HCT116 (cell line): ENCODE measurements at regions not wholly inside any gene's neighbourhood (a gene's known extent, or its start where the extent isn't known, plus 50 kb on each side); places are given as distances from the start of the nearest gene placed in this dataset.

Experiments used
- ATAC-seq: fragments of 200-7000 bp; cut with Tn5 transposase; 2 replicates; pipeline ENCODE4 v1.9.1; 2020; ENCODE audit warnings: mild to moderate bottlenecking, moderate library complexity
- BruUV-seq: library from RNA; stranded (reverse); fragments of 400-500 nt; replicated peaks from 2 replicates; lab custom pipeline; 2021; lab: Mats Ljungman, UMichigan
- CTCF ChIA-PET: fragments of 300-600 bp; sonication (Branson Sonifier 250); formaldehyde crosslinking; loops from one replicate; lab custom pipeline; 2021; ENCODE audit warnings: antibody characterized with exemption; lab: Charles Lee
- POLR2A ChIA-PET: fragments of 300-600, 350-600 bp; sonication (Branson Sonifier 250); formaldehyde crosslinking; loops from one replicate; lab custom pipeline; 2021; ENCODE audit warnings: antibody characterized with exemption; lab: Charles Lee
- RAD21 ChIA-PET, 2 experiments: fragments of 300-600 bp; sonication (Branson Sonifier 250); formaldehyde crosslinking; loops; one replicate each; lab custom pipeline; 2023; ENCODE audit warnings: low total read pairs in 2 of 2; ENCODE audit not compliant: uncharacterized antibody in 2 of 2, unreplicated experiment in 2 of 2, low non-redundant PET in 1 of 2; lab: Charles Lee
- DNase-seq: peaks from one replicate; pipeline ENCODE4 v3.0.0-alpha.2; 2010; ENCODE audit warnings: low read depth, low spot score
- H2AFZ ChIP-seq: fragments of 200-600 bp; shearing (Covaris generic), sonication (generic); 2 replicates; pipeline ENCODE4 v1.6.1; 2017; ENCODE audit warnings: low read depth, mixed run types, mixed read lengths, antibody characterized with exemption, low read length; ENCODE audit not compliant: poor library complexity, severe bottlenecking
- H3K27ac ChIP-seq: 2 replicates; pipeline ENCODE4 v1.5.1; 2012; ENCODE audit warnings: low read depth, low read length
- H3K27me3 ChIP-seq: fragments of 200-600 bp; sonication (generic); 2 replicates; pipeline ENCODE4 v1.6.1; 2016; ENCODE audit warnings: mixed run types, low read length, mixed read lengths; ENCODE audit not compliant: insufficient read depth
- H3K36me3 ChIP-seq, 2 experiments: fragments of 200-500 bp in 1 of 2; fragments of 200-600 bp in 1 of 2; sonication (Bioruptor generic) in 1 of 2; sonication (generic) in 1 of 2; 2 replicates each; pipeline versions ENCODE4 v1.5.1 to v1.6.1; 2014 to 2016; ENCODE audit warnings: low read length in 2 of 2, inconsistent platforms in 1 of 2, mixed read lengths in 1 of 2, mixed run types in 1 of 2; ENCODE audit not compliant: insufficient read depth in 2 of 2, control insufficient read depth in 1 of 2
- H3K4me1 ChIP-seq, 2 experiments: fragments of 200-600 bp in 1 of 2; sonication (generic) in 1 of 2; 2 replicates each; pipeline versions ENCODE4 v1.5.1 to v1.6.1; 2012 to 2017; ENCODE audit warnings: low read length in 2 of 2, inconsistent platforms in 1 of 2, mild to moderate bottlenecking in 1 of 2, mixed read lengths in 1 of 2, mixed run types in 1 of 2, moderate library complexity in 1 of 2; ENCODE audit not compliant: insufficient read depth in 2 of 2, control insufficient read depth in 1 of 2
- H3K4me2 ChIP-seq: fragments of 200-600 bp; sonication (generic); 2 replicates; pipeline ENCODE4 v1.6.1; 2017; ENCODE audit warnings: mixed run types, low read length, mixed read lengths
- H3K4me3 ChIP-seq, 2 experiments: fragments of 200-600 bp in 1 of 2; sonication (generic) in 1 of 2; replicated peaks in 1 of 2; 2 replicates each; pipeline ENCODE4 v1.5.1; 2011 to 2016; ENCODE audit warnings: low read length in 2 of 2, control low read depth in 1 of 2, low read depth in 1 of 2, mild to moderate bottlenecking in 1 of 2, mixed read lengths in 1 of 2, mixed run types in 1 of 2
- H3K79me2 ChIP-seq: fragments of 200-600 bp; sonication (generic); 2 replicates; pipeline ENCODE4 v1.6.1; 2017; ENCODE audit warnings: mild to moderate bottlenecking, mixed run types, low read length, moderate library complexity, mixed read lengths; ENCODE audit not compliant: insufficient read depth
- H3K9ac ChIP-seq: fragments of 200-600 bp; sonication (generic); 2 replicates; pipeline ENCODE4 v1.6.1; 2016; ENCODE audit warnings: low read length, mixed read lengths
- H3K9me2 ChIP-seq: fragments of 200-600 bp; sonication (generic), shearing (Covaris generic); 2 replicates; pipeline ENCODE4 v1.6.1; 2017; ENCODE audit warnings: mixed run types, mild to moderate bottlenecking, moderate library complexity; ENCODE audit not compliant: insufficient read depth
- H3K9me3 ChIP-seq, 2 experiments: fragments of 200-500 bp in 1 of 2; fragments of 200-600 bp in 1 of 2; sonication (Bioruptor generic) in 1 of 2; sonication (generic) in 1 of 2; 2 replicates each; pipeline ENCODE4 v1.6.1; 2014 to 2017; ENCODE audit warnings: low read length in 2 of 2, mixed read lengths in 2 of 2, inconsistent platforms in 1 of 2, low read depth in 1 of 2, mild to moderate bottlenecking in 1 of 2, mixed run types in 1 of 2, moderate library complexity in 1 of 2; ENCODE audit not compliant: control insufficient read depth in 1 of 2, insufficient read depth in 1 of 2
- H4K20me1 ChIP-seq: fragments of 200-600 bp; sonication (generic), shearing (Covaris generic); 2 replicates; pipeline ENCODE4 v1.6.1; 2017; ENCODE audit warnings: mixed run types, mild to moderate bottlenecking, moderate library complexity; ENCODE audit not compliant: insufficient read depth
- CBX3 ChIP-seq: IDR thresholded peaks from 2 replicates; pipeline ENCODE4 v1.6.1; 2012; ENCODE audit warnings: low read depth
- CEBPB ChIP-seq: IDR thresholded peaks from 2 replicates; pipeline ENCODE4 v1.6.1; 2012; ENCODE audit warnings: low read depth
- EGR1 ChIP-seq: IDR thresholded peaks from 2 replicates; pipeline ENCODE4 v1.6.1; 2012; ENCODE audit warnings: low read depth
- ELF1 ChIP-seq: IDR thresholded peaks from 2 replicates; pipeline ENCODE4 v1.6.1; 2012; ENCODE audit warnings: low read depth, borderline replicate concordance
- EZH2phosphoT487 ChIP-seq: fragments of 200-600 bp; IDR thresholded peaks from 2 replicates; pipeline ENCODE4 v1.6.1; 2018; ENCODE audit warnings: antibody characterized with exemption, borderline replicate concordance
- POLR2AphosphoS5 ChIP-seq: IDR thresholded peaks from 2 replicates; pipeline ENCODE4 v1.6.1; 2011; ENCODE audit warnings: mild to moderate bottlenecking, low read depth, low read length, moderate library complexity
- RAD21 ChIP-seq: IDR thresholded peaks from 2 replicates; pipeline ENCODE4 v1.6.1; 2012; ENCODE audit warnings: low read depth, mild to moderate bottlenecking
- SIN3A ChIP-seq: IDR thresholded peaks from 2 replicates; pipeline ENCODE4 v1.6.1; 2012; ENCODE audit warnings: low read depth
- SRF ChIP-seq: IDR thresholded peaks from 2 replicates; pipeline ENCODE4 v1.6.1; 2012; ENCODE audit warnings: low read depth
- TCF7L2 ChIP-seq: IDR thresholded peaks from 2 replicates; pipeline ENCODE4 v1.7.0; 2011; ENCODE audit warnings: borderline replicate concordance, inconsistent platforms; ENCODE audit not compliant: insufficient read depth, insufficient read length; ENCODE audit errors: extremely low read depth
- ZFX ChIP-seq: fragments of 450-650 bp; IDR thresholded peaks from 2 replicates; pipeline ENCODE4 v1.6.1; 2017
- ZNF274 ChIP-seq: fragments of 200-500 bp; sonication (Bioruptor generic); IDR thresholded peaks from 2 replicates; pipeline ENCODE4 v1.6.1; 2014; ENCODE audit warnings: mild to moderate bottlenecking, low read depth, low read length, inconsistent platforms
- intact Hi-C: fragments of 100-400 bp; cut with micrococcal nuclease; formaldehyde crosslinking; loops from 2 replicates; pipeline ENCODE4 v1.10.0; 2022
- TF ChIP-seq, protein P1 (sequence below): IDR thresholded peaks from 2 replicates; pipeline ENCODE4 v1.6.1; 2011; ENCODE audit warnings: mild to moderate bottlenecking, low read length, moderate library complexity; ENCODE audit not compliant: insufficient replicate concordance; ENCODE audit errors: extremely low read depth
- TF ChIP-seq, protein P2 (sequence below): IDR thresholded peaks from 2 replicates; pipeline ENCODE4 v1.6.1; 2012

DNA sequence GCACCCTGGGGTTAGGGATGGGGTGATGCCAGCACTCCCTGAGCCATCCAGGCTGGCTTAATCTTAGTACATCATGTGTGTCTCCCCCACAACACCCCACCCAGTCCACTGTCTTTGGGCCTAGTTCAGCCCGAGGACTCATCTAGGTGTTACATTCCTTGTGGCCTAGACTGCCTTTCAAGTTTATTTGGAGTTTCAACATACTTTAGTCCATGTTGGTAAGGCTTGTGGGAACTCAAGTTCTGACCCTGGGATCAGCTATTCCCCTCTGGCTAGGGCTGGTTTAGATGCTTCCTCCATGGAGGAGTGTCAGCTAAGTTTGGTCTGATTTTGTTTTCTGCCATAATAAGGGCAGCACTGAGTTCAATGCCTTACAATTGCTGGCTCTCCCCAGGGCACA lies 302.4 kb downstream of the SMARCA2 start:
- TF ChIP-seq EGR1 = no peak
- TF ChIP-seq POLR2AphosphoS5 = no peak
- no peak for TF ChIP-seq EZH2phosphoT487
- TF ChIP-seq SIN3A = no peak
- TF ChIP-seq, protein P1, sequence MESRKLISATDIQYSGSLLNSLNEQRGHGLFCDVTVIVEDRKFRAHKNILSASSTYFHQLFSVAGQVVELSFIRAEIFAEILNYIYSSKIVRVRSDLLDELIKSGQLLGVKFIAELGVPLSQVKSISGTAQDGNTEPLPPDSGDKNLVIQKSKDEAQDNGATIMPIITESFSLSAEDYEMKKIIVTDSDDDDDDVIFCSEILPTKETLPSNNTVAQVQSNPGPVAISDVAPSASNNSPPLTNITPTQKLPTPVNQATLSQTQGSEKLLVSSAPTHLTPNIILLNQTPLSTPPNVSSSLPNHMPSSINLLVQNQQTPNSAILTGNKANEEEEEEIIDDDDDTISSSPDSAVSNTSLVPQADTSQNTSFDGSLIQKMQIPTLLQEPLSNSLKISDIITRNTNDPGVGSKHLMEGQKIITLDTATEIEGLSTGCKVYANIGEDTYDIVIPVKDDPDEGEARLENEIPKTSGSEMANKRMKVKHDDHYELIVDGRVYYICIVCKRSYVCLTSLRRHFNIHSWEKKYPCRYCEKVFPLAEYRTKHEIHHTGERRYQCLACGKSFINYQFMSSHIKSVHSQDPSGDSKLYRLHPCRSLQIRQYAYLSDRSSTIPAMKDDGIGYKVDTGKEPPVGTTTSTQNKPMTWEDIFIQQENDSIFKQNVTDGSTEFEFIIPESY = no peak
- no peak for TF ChIP-seq TCF7L2
- TF ChIP-seq, protein P2, sequence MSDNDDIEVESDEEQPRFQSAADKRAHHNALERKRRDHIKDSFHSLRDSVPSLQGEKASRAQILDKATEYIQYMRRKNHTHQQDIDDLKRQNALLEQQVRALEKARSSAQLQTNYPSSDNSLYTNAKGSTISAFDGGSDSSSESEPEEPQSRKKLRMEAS = no peak
- TF ChIP-seq ZFX = no peak
- no peak for TF ChIP-seq SRF
- TF ChIP-seq CEBPB = no peak
- TF ChIP-seq ZNF274 = no peak
- TF ChIP-seq CBX3 = no peak
- TF ChIP-seq ELF1 = no peak
- no peak for TF ChIP-seq RAD21
- no peak for DNase-seq
- H3K9me2 ChIP-seq = no peaks in the 10 kb centered on the region
- H3K27ac ChIP-seq = no peak overlapping the region
- intact Hi-C loops = no loop called here
- ChIA-PET POLR2A (no interaction called here), CTCF (no interaction called here), RAD21 (no interaction called here)
- H3K4me2 ChIP-seq = no peak overlapping the region
- no peaks in the 10 kb centered on the region for H3K4me1 ChIP-seq
- no peak for ATAC-seq
- H3K4me3 ChIP-seq = no peak overlapping the region
- no peaks in the 10 kb centered on the region for H3K36me3 ChIP-seq
- BruUV-seq = no TSS peak
- no peak overlapping the region for H2AFZ ChIP-seq
- H3K79me2 ChIP-seq = no peaks in the 10 kb centered on the region
- no peaks in the 10 kb centered on the region for H4K20me1 ChIP-seq
- no peak overlapping the region for H3K9ac ChIP-seq
- no peaks in the 10 kb centered on the region; a peak in 1 of 4 replicates for H3K9me3 ChIP-seq
- no peaks in the 10 kb centered on the region for H3K27me3 ChIP-seq
